ENCODE measurements at regions not wholly inside any gene's neighbourhood (a gene's known extent, or its start where the extent isn't known, plus 50 kb on each side); places are given as distances from the start of the nearest gene placed in this dataset.

DNA sequence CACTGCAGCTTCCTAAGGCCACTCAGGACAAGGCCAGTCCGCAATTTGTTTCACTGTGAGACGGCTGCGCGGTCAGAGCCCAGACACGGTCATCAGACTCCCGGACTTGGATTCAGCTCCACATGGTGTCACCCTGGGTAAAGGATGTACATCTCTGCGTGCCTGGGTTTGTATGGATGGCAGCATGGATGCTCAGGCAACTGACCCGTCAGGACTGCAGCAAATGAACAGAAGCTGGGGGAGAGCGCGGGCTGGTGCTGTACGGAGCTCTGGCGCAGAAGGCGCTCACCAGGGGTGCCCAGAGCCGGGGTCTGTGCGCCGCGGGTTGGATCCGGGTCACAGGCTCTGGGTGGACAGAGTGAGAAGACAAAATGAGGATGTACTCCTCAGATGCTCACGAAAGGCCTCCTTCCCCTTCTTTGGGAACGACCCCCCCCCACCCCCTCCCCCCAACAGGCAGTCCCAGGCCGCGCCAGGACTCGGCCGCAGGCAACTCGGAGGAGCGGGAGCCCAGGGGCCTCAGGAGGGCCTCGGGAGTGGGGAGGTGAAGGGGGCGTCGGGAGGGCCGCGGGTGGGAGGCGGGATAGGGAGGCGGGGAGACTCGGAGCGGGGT, 92.4 kb downstream of the CXCL12 start:
- TF ChIP-seq POLR2A (IDR thresholded peaks at IDR 0.05): no peak
- TF ChIP-seq, protein P1, sequence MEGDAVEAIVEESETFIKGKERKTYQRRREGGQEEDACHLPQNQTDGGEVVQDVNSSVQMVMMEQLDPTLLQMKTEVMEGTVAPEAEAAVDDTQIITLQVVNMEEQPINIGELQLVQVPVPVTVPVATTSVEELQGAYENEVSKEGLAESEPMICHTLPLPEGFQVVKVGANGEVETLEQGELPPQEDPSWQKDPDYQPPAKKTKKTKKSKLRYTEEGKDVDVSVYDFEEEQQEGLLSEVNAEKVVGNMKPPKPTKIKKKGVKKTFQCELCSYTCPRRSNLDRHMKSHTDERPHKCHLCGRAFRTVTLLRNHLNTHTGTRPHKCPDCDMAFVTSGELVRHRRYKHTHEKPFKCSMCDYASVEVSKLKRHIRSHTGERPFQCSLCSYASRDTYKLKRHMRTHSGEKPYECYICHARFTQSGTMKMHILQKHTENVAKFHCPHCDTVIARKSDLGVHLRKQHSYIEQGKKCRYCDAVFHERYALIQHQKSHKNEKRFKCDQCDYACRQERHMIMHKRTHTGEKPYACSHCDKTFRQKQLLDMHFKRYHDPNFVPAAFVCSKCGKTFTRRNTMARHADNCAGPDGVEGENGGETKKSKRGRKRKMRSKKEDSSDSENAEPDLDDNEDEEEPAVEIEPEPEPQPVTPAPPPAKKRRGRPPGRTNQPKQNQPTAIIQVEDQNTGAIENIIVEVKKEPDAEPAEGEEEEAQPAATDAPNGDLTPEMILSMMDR (IDR thresholded peaks at IDR 0.05): no peak
